Thyroid gland (tissue), 4 donors: ENCODE measurements at regions not wholly inside any gene's neighbourhood (a gene's known extent, or its start where the extent isn't known, plus 50 kb on each side); places are given as distances from the start of the nearest gene placed in this dataset.

Experiments used
- POLR2A ChIP-seq, 2 donors: fragments of 450-650 bp; IDR thresholded peaks; one replicate each; pipeline ENCODE4 v1.6.1; 2017; ENCODE audit warnings: antibody characterized with exemption in 2 of 2, mild to moderate bottlenecking in 2 of 2, moderate library complexity in 1 of 2
- TF ChIP-seq, protein P1 (sequence below), 6 experiments: fragments of 200-600 bp in 3 of 6; fragments of 450-650 bp in 3 of 6; sonication (generic) in 3 of 6; IDR thresholded peaks; one replicate each; pipeline ENCODE4 v1.5.1; 2016 to 2019; ENCODE audit warnings: antibody characterized with exemption in 6 of 6, mild to moderate bottlenecking in 2 of 6, inconsistent platforms in 1 of 6, moderate library complexity in 1 of 6

DNA sequence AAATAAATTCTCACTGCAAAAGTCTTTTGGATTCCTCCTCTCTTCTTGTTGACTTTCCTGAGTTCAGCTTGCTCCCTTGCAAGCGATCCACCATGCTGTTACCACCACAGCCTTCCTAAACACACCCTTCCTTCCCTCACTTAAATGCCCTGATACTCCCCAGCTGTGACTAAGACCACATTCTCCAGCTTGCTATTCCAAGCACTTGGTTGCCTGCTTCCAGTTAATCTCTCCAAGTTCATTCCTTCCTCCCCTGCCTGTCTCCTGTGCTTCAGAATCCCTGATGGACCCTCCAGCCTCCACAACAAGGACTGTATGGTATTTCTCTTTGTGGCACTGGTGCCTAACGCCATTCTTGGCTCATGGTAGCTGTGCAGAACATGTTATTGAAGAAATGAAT is 603.9 kb upstream of the CADM1 start:
- TF ChIP-seq, protein P1, sequence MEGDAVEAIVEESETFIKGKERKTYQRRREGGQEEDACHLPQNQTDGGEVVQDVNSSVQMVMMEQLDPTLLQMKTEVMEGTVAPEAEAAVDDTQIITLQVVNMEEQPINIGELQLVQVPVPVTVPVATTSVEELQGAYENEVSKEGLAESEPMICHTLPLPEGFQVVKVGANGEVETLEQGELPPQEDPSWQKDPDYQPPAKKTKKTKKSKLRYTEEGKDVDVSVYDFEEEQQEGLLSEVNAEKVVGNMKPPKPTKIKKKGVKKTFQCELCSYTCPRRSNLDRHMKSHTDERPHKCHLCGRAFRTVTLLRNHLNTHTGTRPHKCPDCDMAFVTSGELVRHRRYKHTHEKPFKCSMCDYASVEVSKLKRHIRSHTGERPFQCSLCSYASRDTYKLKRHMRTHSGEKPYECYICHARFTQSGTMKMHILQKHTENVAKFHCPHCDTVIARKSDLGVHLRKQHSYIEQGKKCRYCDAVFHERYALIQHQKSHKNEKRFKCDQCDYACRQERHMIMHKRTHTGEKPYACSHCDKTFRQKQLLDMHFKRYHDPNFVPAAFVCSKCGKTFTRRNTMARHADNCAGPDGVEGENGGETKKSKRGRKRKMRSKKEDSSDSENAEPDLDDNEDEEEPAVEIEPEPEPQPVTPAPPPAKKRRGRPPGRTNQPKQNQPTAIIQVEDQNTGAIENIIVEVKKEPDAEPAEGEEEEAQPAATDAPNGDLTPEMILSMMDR (IDR thresholded peaks at IDR 0.05), result no peak
- TF ChIP-seq POLR2A (IDR thresholded peaks at IDR 0.05), result no peak
